ENCODE measurements at regions not wholly inside any gene's neighbourhood (a gene's known extent, or its start where the extent isn't known, plus 50 kb on each side); places are given as distances from the start of the nearest gene placed in this dataset.

- Histone ChIP-seq H3K4me1 (no peaks in the 10 kb centered on the region), H3K27ac (no peak overlapping the region), H3K9me3 (no peaks in the 10 kb centered on the region), H3K27me3 (no peaks in the 10 kb centered on the region), H3K4me3 (replicated peaks in 1 of 3) (no peak overlapping the region), H3K36me3 (no peaks in the 10 kb centered on the region)
- intact Hi-C loops (cut with DNase I): no loop called here
- DNase-seq: no peak
- WGBS, 2 donors: 55 to 60% methylated on average over 15 to 25 of the region's 25 CpGs
- TF ChIP-seq POLR2A (IDR thresholded peaks at IDR 0.05) (no peak), CTCF (IDR thresholded peaks at IDR 0.05) (no peak)
These were observed 52.8 kb upstream of the ACTRT2 start for GRCh38 chr1:2968471-2968881.

GRCh38 chr1:2969011-2969844 lies 52.0 kb upstream of the ACTRT2 start:
- Histone ChIP-seq H3K36me3 (no peaks in the 10 kb centered on the region), H3K4me3 (replicated peaks in 1 of 3) (no peak overlapping the region), H3K27ac (no peak overlapping the region), H3K4me1 (no peaks in the 10 kb centered on the region), H3K27me3 (no peaks in the 10 kb centered on the region), H3K9me3 (no peaks in the 10 kb centered on the region)
- DNase-seq: no peak
- 90 to 96% methylated on average over 8 to 11 of the region's 16 CpGs for WGBS, 2 donors
- intact Hi-C loops (cut with DNase I): no loop called here
- TF ChIP-seq POLR2A (IDR thresholded peaks at IDR 0.05): no peak
- TF ChIP-seq CTCF (IDR thresholded peaks at IDR 0.05): no peak

- H3K27ac ChIP-seq: no peak overlapping the region
- H3K36me3 ChIP-seq: no peaks in the 10 kb centered on the region
- TF ChIP-seq CTCF (IDR thresholded peaks at IDR 0.05) (no peak), POLR2A (IDR thresholded peaks at IDR 0.05) (no peak)
- H3K4me3 ChIP-seq (replicated peaks in 1 of 3): no peak overlapping the region
- no peak for DNase-seq
- no peaks in the 10 kb centered on the region for H3K4me1 ChIP-seq
- intact Hi-C loops (cut with DNase I): no loop called here
- no peaks in the 10 kb centered on the region for H3K27me3 ChIP-seq
- 85 to 94% methylated on average over 11 to 23 of the region's 23 CpGs for WGBS, 2 donors
- no peaks in the 10 kb centered on the region for H3K9me3 ChIP-seq
These were observed 51.4 kb upstream of the ACTRT2 start for GRCh38 chr1:2969845-2970291.

GRCh38 chr1:2970311-2971071 lies 50.8 kb upstream of the ACTRT2 start:
- WGBS, 2 donors: 92 to 93% methylated on average over 16 to 19 of the region's 23 CpGs
- H3K9me3 ChIP-seq: no peaks in the 10 kb centered on the region
- no peaks in the 10 kb centered on the region for H3K4me1 ChIP-seq
- intact Hi-C loops (cut with DNase I): no loop called here
- no peaks in the 10 kb centered on the region for H3K27me3 ChIP-seq
- no peak for DNase-seq
- H3K4me3 ChIP-seq (replicated peaks in 1 of 3): no peak overlapping the region
- H3K27ac ChIP-seq: no peak overlapping the region
- H3K36me3 ChIP-seq: no peaks in the 10 kb centered on the region
- TF ChIP-seq POLR2A (IDR thresholded peaks at IDR 0.05) (no peak), CTCF (IDR thresholded peaks at IDR 0.05) (no peak)

- no peaks in the 10 kb centered on the region for H3K36me3 ChIP-seq
- H3K4me1 ChIP-seq: no peaks in the 10 kb centered on the region
- no peak overlapping the region for H3K27ac ChIP-seq
- intact Hi-C loops (cut with DNase I): no loop called here
- WGBS, 2 donors: 82 to 94% methylated on average over 3 of the region's 9 CpGs
- no peaks in the 10 kb centered on the region for H3K9me3 ChIP-seq
- no peak for TF ChIP-seq POLR2A (IDR thresholded peaks at IDR 0.05)
- no peak for TF ChIP-seq CTCF (IDR thresholded peaks at IDR 0.05)
- DNase-seq: no peak
- no peak overlapping the region for H3K4me3 ChIP-seq (replicated peaks in 1 of 3)
- no peaks in the 10 kb centered on the region for H3K27me3 ChIP-seq
These were observed 50.2 kb upstream of the ACTRT2 start for GRCh38 chr1:2971101-2971501.
